T-cell (primary cell): ENCODE measurements at regions not wholly inside any gene's neighbourhood (a gene's known extent, or its start where the extent isn't known, plus 50 kb on each side); places are given as distances from the start of the nearest gene placed in this dataset.
A peak's percentile ranks its signal among the peaks of the same experiment; 100 is the strongest.

Experiments
- ATAC-seq, 4 experiments: fragments of 200-7000 bp in 3 of 4; fragments of 150-1000 bp in 1 of 4; cut with Tn5 transposase; replicated peaks in 1 of 4; 1 replicate in 3 of 4; 2 replicates in 1 of 4; pipeline ENCODE4 v1.10.0; 2021; ENCODE audit warnings: moderate library complexity in 3 of 4, mild to moderate bottlenecking in 2 of 4, moderate number of reproducible peaks in 1 of 4
- CTCF ChIA-PET, 2 donors: fragments of 300-600 bp; sonication (Branson Sonifier 250); formaldehyde crosslinking; loops; one replicate each; lab custom pipeline; 2022; ENCODE audit warnings: antibody characterized with exemption in 2 of 2; lab: Charles Lee
- POLR2A ChIA-PET, 2 donors: fragments of 300-600 bp; sonication (Branson Sonifier 250); formaldehyde crosslinking; loops; one replicate each; lab custom pipeline; 2022; ENCODE audit warnings: antibody characterized with exemption in 2 of 2; lab: Charles Lee
- DNase-seq, 35 experiments: peaks; one replicate each; pipeline versions ENCODE4 v3.0.0 to v3.0.0-alpha.2; 2013 to 2023
- H3K27ac ChIP-seq: one replicate; pipeline ENCODE4 v1.5.1; 2013; ENCODE audit warnings: low read length
- H3K27me3 ChIP-seq, 2 experiments: replicated peaks in 1 of 2; 1 replicate in 1 of 2; 2 replicates in 1 of 2; pipeline versions ENCODE4 v1.6.1 to v1.7.0; 2013; ENCODE audit warnings: low read length in 1 of 2, mixed read lengths in 1 of 2; ENCODE audit not compliant: control insufficient read depth in 2 of 2, insufficient read depth in 2 of 2; ENCODE audit errors: extremely low read depth in 1 of 2
- H3K36me3 ChIP-seq, 2 donors: 1 replicate in 1 of 2; 2 replicates in 1 of 2; pipeline versions ENCODE4 v1.6.1 to v1.7.0; 2013; ENCODE audit warnings: low read length in 1 of 2; ENCODE audit not compliant: control insufficient read depth in 2 of 2, insufficient read depth in 1 of 2; ENCODE audit errors: extremely low read depth in 1 of 2
- H3K4me1 ChIP-seq, 2 experiments: 1 replicate in 1 of 2; 2 replicates in 1 of 2; pipeline versions ENCODE4 v1.6.1 to v1.7.0; 2013; ENCODE audit warnings: low read length in 2 of 2, mixed read lengths in 1 of 2; ENCODE audit not compliant: insufficient read depth in 2 of 2, control insufficient read depth in 1 of 2; ENCODE audit errors: extremely low read depth in 1 of 2
- H3K4me3 ChIP-seq, 2 donors: 1 replicate in 1 of 2; 2 replicates in 1 of 2; pipeline versions ENCODE4 v1.5.1 to v1.7.0; 2013; ENCODE audit warnings: mild to moderate bottlenecking in 2 of 2, low read length in 1 of 2, moderate library complexity in 1 of 2; ENCODE audit not compliant: control insufficient read depth in 1 of 2; ENCODE audit errors: extremely low read depth in 1 of 2
- H3K9me3 ChIP-seq: 2 replicates; pipeline ENCODE4 v1.7.0; 2013
- H3K27ac Mint-ChIP-seq, 2 donors: one replicate each; pipeline ENCODE4 v1.8.0; 2020 to 2021; ENCODE audit warnings: mild to moderate bottlenecking in 2 of 2, mixed read lengths in 2 of 2
- H3K27me3 Mint-ChIP-seq, 2 donors: one replicate each; pipeline ENCODE4 v1.8.0; 2021 to 2022; ENCODE audit warnings: mixed read lengths in 2 of 2
- H3K36me3 Mint-ChIP-seq: one replicate; pipeline ENCODE4 v1.8.0; 2021; ENCODE audit warnings: mixed read lengths
- H3K4me1 Mint-ChIP-seq, 3 donors: one replicate each; pipeline ENCODE4 v1.8.0; 2020 to 2022; ENCODE audit warnings: mixed read lengths in 3 of 3, mild to moderate bottlenecking in 1 of 3
- H3K4me3 Mint-ChIP-seq, 3 donors: one replicate each; pipeline ENCODE4 v1.8.0; 2020 to 2022; ENCODE audit warnings: mild to moderate bottlenecking in 3 of 3, mixed read lengths in 3 of 3, moderate library complexity in 3 of 3
- H3K9me3 Mint-ChIP-seq, 3 donors: one replicate each; pipeline ENCODE4 v1.8.0; 2020 to 2022; ENCODE audit warnings: mixed read lengths in 3 of 3
- WGBS: methylation state at CpG from one replicate; pipeline ENCODE4 v1.1.5; 2013; ENCODE audit warnings: missing lambda C conversion rate; ENCODE audit not compliant: insufficient coverage; 5-methylcytosine and 5-hydroxymethylcytosine counted together

- POLR2A ChIA-PET: no interaction called here
- no peak overlapping the region for H3K4me3 Mint-ChIP-seq
- ATAC-seq (no peak), DNase-seq (no peak)
- H3K9me3 Mint-ChIP-seq: peaks cover 0 to 1% (median 0%) of the 10 kb centered on the region in 3 donors
- no peak overlapping the region for H3K27ac ChIP-seq
- CTCF ChIA-PET: no interaction called here
- no peak overlapping the region for H3K4me3 ChIP-seq
- H3K4me1 Mint-ChIP-seq: peaks cover 18 to 23% (median 23%) of the 10 kb centered on the region in 3 donors
- no peaks in the 10 kb centered on the region for H3K36me3 ChIP-seq
- no peaks in the 10 kb centered on the region for H3K27me3 ChIP-seq
- peaks cover 0 to 4% of the 10 kb centered on the region in 2 experiments for H3K4me1 ChIP-seq
- no peaks in the 10 kb centered on the region for H3K27me3 Mint-ChIP-seq
- no peaks in the 10 kb centered on the region for H3K36me3 Mint-ChIP-seq
- H3K27ac Mint-ChIP-seq: no peak overlapping the region
- H3K9me3 ChIP-seq: no peaks in the 10 kb centered on the region
Observed at GRCh38 chr2:7476371-7476770, 559.2 kb downstream of the RNF144A start.

DNA sequence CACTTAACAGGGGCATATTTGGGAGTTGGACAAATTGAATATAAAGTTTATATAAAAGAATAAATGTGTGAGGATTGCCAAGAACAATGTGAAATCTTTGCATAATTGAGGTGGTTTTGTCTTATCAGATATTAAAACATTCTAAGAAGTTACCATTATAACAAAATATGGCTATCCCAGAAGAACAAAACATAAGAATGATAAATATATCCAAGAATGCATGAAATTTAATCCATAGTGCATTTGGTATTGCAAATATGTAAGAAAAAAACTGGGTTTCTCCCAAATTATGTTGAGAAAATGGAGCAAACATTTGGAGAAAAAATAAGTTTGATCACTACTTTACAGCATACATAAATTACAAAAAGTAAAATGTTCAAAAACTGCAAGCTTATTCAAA is 562.4 kb downstream of the RNF144A start:
- ChIA-PET POLR2A (no interaction called here), CTCF (no interaction called here)
- Mint-ChIP-seq H3K9me3 (peaks cover 0 to 9% (median 0%) of the 10 kb centered on the region in 3 donors), H3K36me3 (no peaks in the 10 kb centered on the region), H3K4me1 (peaks cover 13 to 16% (median 13%) of the 10 kb centered on the region in 3 donors), H3K27me3 (no peaks in the 10 kb centered on the region), H3K27ac (no peak overlapping the region), H3K4me3 (no peak overlapping the region)
- ATAC-seq: no peak
- no peaks in the 10 kb centered on the region for H3K4me1 ChIP-seq
- DNase-seq: no peak
- no peaks in the 10 kb centered on the region for H3K36me3 ChIP-seq
- no peaks in the 10 kb centered on the region for H3K27me3 ChIP-seq
- H3K4me3 ChIP-seq: no peak overlapping the region
- H3K27ac ChIP-seq: no peak overlapping the region
- no peaks in the 10 kb centered on the region for H3K9me3 ChIP-seq

GRCh38 chr2:7480431-7480830 is 563.2 kb downstream of the RNF144A start:
- Histone ChIP-seq H3K36me3 (no peaks in the 10 kb centered on the region), H3K4me1 (no peaks in the 10 kb centered on the region), H3K27ac (no peak overlapping the region), H3K27me3 (no peaks in the 10 kb centered on the region), H3K4me3 (no peak overlapping the region), H3K9me3 (no peaks in the 10 kb centered on the region)
- DNase-seq: no peak
- Mint-ChIP-seq H3K4me3 (no peak overlapping the region), H3K4me1 (peaks cover 13 to 14% (median 13%) of the 10 kb centered on the region in 3 donors), H3K27ac (no peak overlapping the region), H3K27me3 (no peaks in the 10 kb centered on the region), H3K36me3 (no peaks in the 10 kb centered on the region), H3K9me3 (peaks cover 0 to 9% (median 0%) of the 10 kb centered on the region in 3 donors)
- POLR2A ChIA-PET: no interaction called here
- ATAC-seq: no peak
- CTCF ChIA-PET: no interaction called here

- Histone ChIP-seq H3K27me3 (no peaks in the 10 kb centered on the region), H3K9me3 (peaks cover 7% of the 10 kb centered on the region), H3K4me1 (no peaks in the 10 kb centered on the region), H3K4me3 (no peak overlapping the region), H3K36me3 (no peaks in the 10 kb centered on the region), H3K27ac (no peak overlapping the region)
- H3K4me1 Mint-ChIP-seq: peaks cover 2 to 8% (median 2%) of the 10 kb centered on the region in 3 donors
- CTCF ChIA-PET: no interaction called here
- POLR2A ChIA-PET: no interaction called here
- no peaks in the 10 kb centered on the region for H3K36me3 Mint-ChIP-seq
- ATAC-seq (no peak), DNase-seq (no peak)
- H3K9me3 Mint-ChIP-seq: peaks cover 0 to 14% (median 2%) of the 10 kb centered on the region in 3 donors
- WGBS: no CpG with 5 or more reads among the region's 5 CpGs
- no peak overlapping the region for H3K4me3 Mint-ChIP-seq
- H3K27ac Mint-ChIP-seq: no peak overlapping the region
- H3K27me3 Mint-ChIP-seq: no peaks in the 10 kb centered on the region
Observed at GRCh38 chr2:7490672-7491071, 573.5 kb downstream of the RNF144A start.

GRCh38 chr2:7492719-7493118 is 575.5 kb downstream of the RNF144A start:
- H3K4me1 Mint-ChIP-seq: peaks cover 11 to 14% (median 12%) of the 10 kb centered on the region in 3 donors
- Histone ChIP-seq H3K4me1 (peaks cover 0 to 11% of the 10 kb centered on the region in 2 experiments), H3K4me3 (no peak overlapping the region), H3K27ac (no peak overlapping the region), H3K9me3 (peaks cover 7% of the 10 kb centered on the region), H3K36me3 (no peaks in the 10 kb centered on the region), H3K27me3 (no peaks in the 10 kb centered on the region)
- ChIA-PET POLR2A (no interaction called here), CTCF (no interaction called here)
- ATAC-seq: no peak
- peaks cover 0 to 13% (median 2%) of the 10 kb centered on the region in 3 donors for H3K9me3 Mint-ChIP-seq
- no CpG with 5 or more reads among the region's 1 CpG for WGBS
- H3K27ac Mint-ChIP-seq: no peak overlapping the region
- no peaks in the 10 kb centered on the region for H3K36me3 Mint-ChIP-seq
- DNase-seq: no peak
- H3K27me3 Mint-ChIP-seq: no peaks in the 10 kb centered on the region
- no peak overlapping the region for H3K4me3 Mint-ChIP-seq

- H3K4me3 Mint-ChIP-seq: no peak overlapping the region
- H3K27ac ChIP-seq: no peak overlapping the region
Observed at GRCh38 chr2:7497178-7497577, 580.0 kb downstream of the RNF144A start.

GRCh38 chr2:7499018-7499417 is 581.8 kb downstream of the RNF144A start:
- Histone ChIP-seq H3K9me3 (peaks cover 4% of the 10 kb centered on the region), H3K4me3 (no peak overlapping the region), H3K4me1 (peaks cover 4 to 26% of the 10 kb centered on the region in 2 experiments), H3K36me3 (no peaks in the 10 kb centered on the region), H3K27me3 (no peaks in the 10 kb centered on the region), H3K27ac (no peak overlapping the region)
- no peak overlapping the region for H3K27ac Mint-ChIP-seq
- WGBS: no CpG with 5 or more reads among the region's 2 CpGs
- H3K27me3 Mint-ChIP-seq: peaks cover 0 to 4% of the 10 kb centered on the region in 2 donors
- no peak overlapping the region for H3K4me3 Mint-ChIP-seq
- DNase-seq (no peak), ATAC-seq (peak in 3 of 4 experiments; percentile 29 to 48 (median 30))
- H3K9me3 Mint-ChIP-seq: peaks cover 0 to 6% (median 2%) of the 10 kb centered on the region in 3 donors
- H3K4me1 Mint-ChIP-seq: peaks cover 24 to 36% (median 31%) of the 10 kb centered on the region in 3 donors
- CTCF ChIA-PET: no interaction called here
- POLR2A ChIA-PET: no interaction called here
- no peaks in the 10 kb centered on the region for H3K36me3 Mint-ChIP-seq

More at GRCh38 chr2:7497178-7497577, 580.0 kb downstream of the RNF144A start:
- Histone ChIP-seq H3K36me3 (no peaks in the 10 kb centered on the region), H3K9me3 (peaks cover 7% of the 10 kb centered on the region), H3K4me1 (peaks cover 4 to 26% of the 10 kb centered on the region in 2 experiments), H3K27me3 (no peaks in the 10 kb centered on the region), H3K4me3 (no peak overlapping the region)
- peaks cover 22 to 36% (median 28%) of the 10 kb centered on the region in 3 donors for H3K4me1 Mint-ChIP-seq
- DNase-seq (peak in 6 of 35 experiments; percentile 1 to 52 (median 8)), ATAC-seq (peak in 2 of 4 experiments; percentile 32 to 44)
- peaks cover 0 to 9% (median 2%) of the 10 kb centered on the region in 3 donors for H3K9me3 Mint-ChIP-seq
- H3K36me3 Mint-ChIP-seq: no peaks in the 10 kb centered on the region
- peaks cover 0 to 4% of the 10 kb centered on the region in 2 donors for H3K27me3 Mint-ChIP-seq
- CTCF ChIA-PET: no interaction called here
- H3K27ac Mint-ChIP-seq: no peak overlapping the region
- WGBS: 57% methylated on average over 1 of the region's 4 CpGs
- POLR2A ChIA-PET: no interaction called here
